Choroid plexus epithelial cell (primary cell): ENCODE measurements at regions not wholly inside any gene's neighbourhood (a gene's known extent, or its start where the extent isn't known, plus 50 kb on each side); places are given as distances from the start of the nearest gene placed in this dataset.

Experiments used
- DNase-seq: peaks from one replicate; pipeline ENCODE4 v3.0.0-alpha.2; 2010; ENCODE audit warnings: low read depth
- H3K4me3 ChIP-seq: 2 replicates; pipeline ENCODE4 v1.5.1; 2011; ENCODE audit warnings: low read depth, mild to moderate bottlenecking, control low read depth, low read length, moderate library complexity
- TF ChIP-seq, protein P1 (sequence below): conservative IDR thresholded peaks from 2 replicates; pipeline ENCODE4 v1.5.1; 2011; ENCODE audit warnings: low read depth, mild to moderate bottlenecking, control low read depth, inconsistent platforms, low read length, moderate library complexity

DNA sequence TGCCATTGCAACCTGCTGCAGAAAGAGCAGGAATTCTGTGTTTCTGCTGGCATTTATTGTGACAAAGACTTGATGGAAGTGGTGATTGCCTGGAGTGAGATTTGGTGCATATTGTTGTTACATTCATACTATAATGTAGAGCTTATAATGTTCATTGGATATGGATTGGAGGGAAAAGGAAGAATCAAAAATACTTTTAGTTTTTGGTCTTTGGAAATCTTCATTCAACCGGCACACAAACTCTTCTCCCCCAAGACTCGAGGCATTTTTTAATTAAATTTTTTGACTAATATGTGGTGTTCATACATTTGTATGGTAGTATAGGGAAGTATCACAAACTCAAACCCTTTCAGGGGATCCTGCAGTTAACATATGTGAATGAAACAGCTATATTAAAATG, 380.8 kb downstream of the DOK5 start:
- no peak overlapping the region for H3K4me3 ChIP-seq
- TF ChIP-seq, protein P1, sequence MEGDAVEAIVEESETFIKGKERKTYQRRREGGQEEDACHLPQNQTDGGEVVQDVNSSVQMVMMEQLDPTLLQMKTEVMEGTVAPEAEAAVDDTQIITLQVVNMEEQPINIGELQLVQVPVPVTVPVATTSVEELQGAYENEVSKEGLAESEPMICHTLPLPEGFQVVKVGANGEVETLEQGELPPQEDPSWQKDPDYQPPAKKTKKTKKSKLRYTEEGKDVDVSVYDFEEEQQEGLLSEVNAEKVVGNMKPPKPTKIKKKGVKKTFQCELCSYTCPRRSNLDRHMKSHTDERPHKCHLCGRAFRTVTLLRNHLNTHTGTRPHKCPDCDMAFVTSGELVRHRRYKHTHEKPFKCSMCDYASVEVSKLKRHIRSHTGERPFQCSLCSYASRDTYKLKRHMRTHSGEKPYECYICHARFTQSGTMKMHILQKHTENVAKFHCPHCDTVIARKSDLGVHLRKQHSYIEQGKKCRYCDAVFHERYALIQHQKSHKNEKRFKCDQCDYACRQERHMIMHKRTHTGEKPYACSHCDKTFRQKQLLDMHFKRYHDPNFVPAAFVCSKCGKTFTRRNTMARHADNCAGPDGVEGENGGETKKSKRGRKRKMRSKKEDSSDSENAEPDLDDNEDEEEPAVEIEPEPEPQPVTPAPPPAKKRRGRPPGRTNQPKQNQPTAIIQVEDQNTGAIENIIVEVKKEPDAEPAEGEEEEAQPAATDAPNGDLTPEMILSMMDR: no peak
- DNase-seq: no peak

GRCh38 chr20:54849741-54850140, 374.3 kb downstream of the DOK5 start:
- TF ChIP-seq, protein P1: no peak
- no peak for DNase-seq

DNA sequence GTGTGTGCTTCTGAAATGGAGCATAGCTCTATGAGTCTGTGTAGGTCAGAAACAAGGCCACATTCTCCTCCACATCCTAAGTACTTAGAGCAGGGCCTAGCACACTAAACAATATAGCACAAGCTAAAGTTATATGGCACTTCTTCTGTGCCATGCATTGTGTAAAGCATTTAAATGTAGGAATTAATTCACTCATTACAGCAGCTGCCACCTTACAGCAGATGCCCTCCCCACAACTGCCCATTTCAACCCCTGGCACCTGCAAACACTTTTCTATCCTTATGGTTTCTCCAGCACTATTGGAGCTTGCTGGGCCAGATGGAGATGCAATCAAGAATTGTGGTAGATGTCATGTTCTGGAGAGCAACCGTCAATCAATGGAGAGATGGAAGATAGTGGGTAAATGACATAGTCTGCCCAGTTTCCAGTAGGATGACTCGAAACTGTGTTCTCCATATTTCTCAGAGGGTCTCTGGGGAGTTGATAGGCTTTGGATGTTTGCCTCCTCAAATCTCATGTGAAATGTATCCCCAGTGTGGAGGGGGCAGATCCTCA, 373.7 kb downstream of the DOK5 start:
- DNase-seq: no peak
- TF ChIP-seq, protein P1: no peak
- no peak overlapping the region for H3K4me3 ChIP-seq

More at GRCh38 chr20:54849741-54850140, 374.3 kb downstream of the DOK5 start:
- H3K4me3 ChIP-seq: no peak overlapping the region

GRCh38 chr20:54848262-54848661, 372.9 kb downstream of the DOK5 start:
- TF ChIP-seq, protein P1: no peak
- no peak for DNase-seq
- H3K4me3 ChIP-seq: no peak overlapping the region

- TF ChIP-seq, protein P1: no peak
- DNase-seq: no peak
- no peak overlapping the region for H3K4me3 ChIP-seq
These were observed 371.6 kb downstream of the DOK5 start for GRCh38 chr20:54846948-54847347.

GRCh38 chr20:54844346-54844745, 369.0 kb downstream of the DOK5 start:
- no peak for DNase-seq
- H3K4me3 ChIP-seq: no peak overlapping the region
- TF ChIP-seq, protein P1: no peak

DNA sequence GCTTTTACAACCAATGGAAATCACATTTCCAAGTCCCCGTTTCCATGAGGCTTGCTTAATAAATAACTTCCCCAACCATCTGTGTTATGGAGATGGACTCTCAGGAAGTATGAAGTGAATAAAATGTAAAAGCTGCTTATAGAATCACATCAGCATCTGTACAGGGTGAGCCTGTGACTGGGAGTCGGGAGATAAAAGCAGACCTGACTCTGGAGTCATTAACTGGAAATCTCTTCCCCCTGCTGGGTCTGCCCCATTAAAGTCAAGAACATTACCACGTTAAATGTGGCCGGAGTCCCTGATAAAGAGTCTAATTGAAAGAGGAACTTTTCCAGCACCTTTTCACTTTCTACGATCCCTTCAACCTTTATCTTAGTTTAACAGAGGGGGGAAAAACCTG, 368.5 kb downstream of the DOK5 start:
- H3K4me3 ChIP-seq: no peak overlapping the region
- TF ChIP-seq, protein P1: no peak
- no peak for DNase-seq
